ENCODE measurements at regions not wholly inside any gene's neighbourhood (a gene's known extent, or its start where the extent isn't known, plus 50 kb on each side); places are given as distances from the start of the nearest gene placed in this dataset.

DNA sequence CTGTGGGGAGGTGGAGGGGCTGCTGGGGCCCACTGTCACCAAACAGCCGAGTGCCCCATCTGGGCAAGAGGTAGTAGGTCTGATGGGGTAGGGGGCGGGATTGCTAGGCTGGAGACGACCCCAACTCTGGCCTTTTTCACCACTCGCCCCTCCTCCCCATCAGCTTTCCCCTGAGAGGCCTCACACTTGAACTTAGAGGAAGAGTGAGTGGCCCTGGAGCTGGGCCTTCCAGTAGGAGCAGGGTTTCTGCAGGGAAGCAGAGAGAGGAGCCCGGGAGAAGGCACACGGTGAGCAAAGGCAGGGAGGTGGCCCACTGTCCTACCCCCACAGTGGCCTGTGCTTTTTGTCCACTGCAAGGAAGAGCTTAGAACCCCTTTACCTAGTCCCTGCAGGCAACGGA, 111.9 kb upstream of the WNT4 start:
- intact Hi-C loops (cut with micrococcal nuclease; ENCODE audit: unreplicated experiment), result no loop called here

DNA sequence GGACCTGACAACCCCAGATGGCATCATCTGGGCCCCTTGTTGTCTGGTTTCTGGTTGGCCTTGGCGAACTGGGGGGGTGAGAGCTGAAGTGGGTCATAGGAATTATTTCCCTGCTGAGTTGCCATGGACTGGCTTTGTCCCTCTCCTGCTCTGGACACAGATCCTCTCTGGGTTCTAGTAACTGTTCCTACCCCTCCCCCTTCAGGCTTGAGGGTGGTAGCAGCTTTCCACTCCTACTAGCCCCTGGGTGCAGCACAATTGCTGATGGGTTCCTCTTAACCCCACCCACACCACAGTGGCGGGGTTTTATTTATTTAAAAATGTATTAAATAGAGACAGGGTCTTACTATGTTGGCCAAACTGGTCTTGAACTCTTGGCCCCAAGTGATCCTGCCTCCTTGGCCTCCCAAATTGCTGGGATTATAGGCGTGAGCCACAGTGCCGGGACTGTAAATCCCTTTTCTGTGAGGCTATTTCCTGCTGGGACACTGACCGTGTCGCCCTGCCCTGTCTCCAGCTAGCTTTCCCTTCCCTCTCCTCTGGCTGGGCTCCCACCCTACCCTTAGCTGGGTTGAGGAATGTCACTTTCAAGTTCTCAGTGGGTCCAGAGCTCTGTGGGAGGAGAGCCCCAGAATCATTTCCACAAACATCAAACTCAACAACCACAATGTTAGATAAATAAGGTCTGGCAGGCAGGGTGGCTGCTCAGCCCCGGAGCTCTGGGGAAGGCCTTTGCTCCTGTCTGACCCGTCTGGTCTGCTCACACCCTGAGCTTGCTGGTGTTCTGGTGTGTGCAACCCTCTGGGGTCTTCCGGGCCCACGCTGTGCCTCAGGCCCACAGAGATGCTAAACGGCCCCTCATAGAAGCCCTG, 112.7 kb upstream of the WNT4 start:
- TF ChIP-seq, protein P1, sequence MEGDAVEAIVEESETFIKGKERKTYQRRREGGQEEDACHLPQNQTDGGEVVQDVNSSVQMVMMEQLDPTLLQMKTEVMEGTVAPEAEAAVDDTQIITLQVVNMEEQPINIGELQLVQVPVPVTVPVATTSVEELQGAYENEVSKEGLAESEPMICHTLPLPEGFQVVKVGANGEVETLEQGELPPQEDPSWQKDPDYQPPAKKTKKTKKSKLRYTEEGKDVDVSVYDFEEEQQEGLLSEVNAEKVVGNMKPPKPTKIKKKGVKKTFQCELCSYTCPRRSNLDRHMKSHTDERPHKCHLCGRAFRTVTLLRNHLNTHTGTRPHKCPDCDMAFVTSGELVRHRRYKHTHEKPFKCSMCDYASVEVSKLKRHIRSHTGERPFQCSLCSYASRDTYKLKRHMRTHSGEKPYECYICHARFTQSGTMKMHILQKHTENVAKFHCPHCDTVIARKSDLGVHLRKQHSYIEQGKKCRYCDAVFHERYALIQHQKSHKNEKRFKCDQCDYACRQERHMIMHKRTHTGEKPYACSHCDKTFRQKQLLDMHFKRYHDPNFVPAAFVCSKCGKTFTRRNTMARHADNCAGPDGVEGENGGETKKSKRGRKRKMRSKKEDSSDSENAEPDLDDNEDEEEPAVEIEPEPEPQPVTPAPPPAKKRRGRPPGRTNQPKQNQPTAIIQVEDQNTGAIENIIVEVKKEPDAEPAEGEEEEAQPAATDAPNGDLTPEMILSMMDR (conservative IDR thresholded peaks at IDR 0.05), result no peak
- TF ChIP-seq EZH2 (IDR thresholded peaks at IDR 0.05; ENCODE audit: low read depth), result no peak
- ChIA-PET POLR2A (ENCODE audit: unreplicated experiment) (no interaction called here), CTCF (no interaction called here)
- Histone ChIP-seq H4K20me1 (ENCODE audit: insufficient read depth) (no peaks in the 10 kb centered on the region), H3K4me2 (no peak overlapping the region), H3K79me2 (ENCODE audit: low read depth) (no peaks in the 10 kb centered on the region), H3K27ac (no peak overlapping the region), H3K9me3 (ENCODE audit: insufficient read depth, low read depth) (no peaks in the 10 kb centered on the region), H3K4me3 (no peak overlapping the region), H2AFZ (no peak overlapping the region), H3K9me2 (ENCODE audit: insufficient read depth) (no peaks in the 10 kb centered on the region), H3K36me3 (ENCODE audit: low read depth) (no peaks in the 10 kb centered on the region), H3K27me3 (ENCODE audit: insufficient read depth, low read depth) (no peaks in the 10 kb centered on the region), H3K4me1 (replicated peaks; ENCODE audit: insufficient read depth) (peaks cover 72% of the 10 kb centered on the region), H3F3A (ENCODE audit: insufficient read depth, low read depth) (peaks cover 13% of the 10 kb centered on the region; the same call in 1 of the 2 replicates)
- DNase-seq, result no peak
- no TSS peak for BruUV-seq (replicated peaks)
- intact Hi-C loops (cut with micrococcal nuclease; ENCODE audit: unreplicated experiment), result no loop called here

More for the DNA sequence above, 111.9 kb upstream of the WNT4 start:
- Histone ChIP-seq H3K79me2 (ENCODE audit: low read depth) (no peaks in the 10 kb centered on the region), H3K36me3 (ENCODE audit: low read depth) (no peaks in the 10 kb centered on the region), H3F3A (ENCODE audit: insufficient read depth, low read depth) (peaks cover 19% of the 10 kb centered on the region; the same call in 1 of the 2 replicates), H3K9me2 (ENCODE audit: insufficient read depth) (no peaks in the 10 kb centered on the region), H3K27ac (no peak overlapping the region), H3K4me1 (replicated peaks; ENCODE audit: insufficient read depth) (peaks cover 72% of the 10 kb centered on the region), H2AFZ (no peak overlapping the region), H3K27me3 (ENCODE audit: insufficient read depth, low read depth) (no peaks in the 10 kb centered on the region), H3K4me2 (no peak overlapping the region), H4K20me1 (ENCODE audit: insufficient read depth) (no peaks in the 10 kb centered on the region), H3K4me3 (no peak overlapping the region), H3K9me3 (ENCODE audit: insufficient read depth, low read depth) (no peaks in the 10 kb centered on the region)
- no peak for TF ChIP-seq EZH2 (IDR thresholded peaks at IDR 0.05; ENCODE audit: low read depth)
- TF ChIP-seq, protein P1 (conservative IDR thresholded peaks at IDR 0.05), result no peak
- DNase-seq, result no peak
- POLR2A ChIA-PET (ENCODE audit: unreplicated experiment), result no interaction called here
- CTCF ChIA-PET, result no interaction called here
- BruUV-seq (replicated peaks), result no TSS peak

DNA sequence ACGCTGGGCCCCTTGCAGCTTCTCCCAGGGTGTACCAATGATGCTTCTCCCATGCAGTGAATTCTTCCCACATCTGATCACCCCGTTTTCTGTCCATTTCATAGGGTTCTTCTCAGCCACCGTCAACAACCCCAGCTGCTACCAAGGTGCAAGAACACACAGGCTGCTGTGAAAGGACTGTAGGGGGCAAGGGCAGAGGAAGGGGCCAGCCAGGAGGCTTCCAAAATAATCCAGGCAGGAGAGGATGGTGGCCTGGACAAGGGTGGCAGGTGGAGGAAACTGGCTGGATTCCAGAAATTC, 113.3 kb upstream of the WNT4 start:
- Histone ChIP-seq H3K36me3 (ENCODE audit: low read depth) (no peaks in the 10 kb centered on the region), H3K27ac (no peak overlapping the region), H3K27me3 (ENCODE audit: insufficient read depth, low read depth) (no peaks in the 10 kb centered on the region), H4K20me1 (ENCODE audit: insufficient read depth) (no peaks in the 10 kb centered on the region), H3K9me3 (ENCODE audit: insufficient read depth, low read depth) (no peaks in the 10 kb centered on the region), H3K4me2 (no peak overlapping the region), H3K4me1 (replicated peaks; ENCODE audit: insufficient read depth) (peaks cover 72% of the 10 kb centered on the region), H3F3A (ENCODE audit: insufficient read depth, low read depth) (peaks cover 13% of the 10 kb centered on the region; the same call in 1 of the 2 replicates), H2AFZ (no peak overlapping the region), H3K4me3 (no peak overlapping the region), H3K9me2 (ENCODE audit: insufficient read depth) (no peaks in the 10 kb centered on the region), H3K79me2 (ENCODE audit: low read depth) (no peaks in the 10 kb centered on the region)
- no peak for TF ChIP-seq EZH2 (IDR thresholded peaks at IDR 0.05; ENCODE audit: low read depth)
- TF ChIP-seq, protein P1 (conservative IDR thresholded peaks at IDR 0.05), result no peak
- ChIA-PET CTCF (no interaction called here), POLR2A (ENCODE audit: unreplicated experiment) (no interaction called here)
- DNase-seq, result no peak
- no TSS peak for BruUV-seq (replicated peaks)
- intact Hi-C loops (cut with micrococcal nuclease; ENCODE audit: unreplicated experiment), result no loop called here

All from PC-9 (cell line).